HG02798 (cell line): ENCODE measurements at regions not wholly inside any gene's neighbourhood (a gene's known extent, or its start where the extent isn't known, plus 50 kb on each side); places are given as distances from the start of the nearest gene placed in this dataset.
"Not testable (repeated sequence)": the region's sequence is repeated elsewhere in the genome, so short reads cannot be mapped to it uniquely, and the experiment has no call there.

Experiments
- ATAC-seq: cut with Tn5 transposase; IDR thresholded peaks from one replicate; pipeline ENCODE4 v1.9.1; 2021; ENCODE audit warnings: mild to moderate bottlenecking; ENCODE audit not compliant: unreplicated experiment, poor library complexity

GRCh38 chr13:24563087-24563486, 50.5 kb upstream of the PARP4 start:
- ATAC-seq = no peak

- ATAC-seq = not testable (repeated sequence)
Observed at GRCh38 chr13:24563971-24564370, 51.4 kb upstream of the PARP4 start.

GRCh38 chr13:24564881-24565280, 52.3 kb upstream of the PARP4 start:
- ATAC-seq = no peak

GRCh38 chr13:24567593-24567992, 55.0 kb upstream of the PARP4 start:
- not testable (repeated sequence) for ATAC-seq

GRCh38 chr13:24574847-24575246, 62.3 kb upstream of the PARP4 start:
- no peak for ATAC-seq

- not testable (repeated sequence) for ATAC-seq
Observed at GRCh38 chr13:24580315-24580714, 67.7 kb upstream of the PARP4 start.

DNA sequence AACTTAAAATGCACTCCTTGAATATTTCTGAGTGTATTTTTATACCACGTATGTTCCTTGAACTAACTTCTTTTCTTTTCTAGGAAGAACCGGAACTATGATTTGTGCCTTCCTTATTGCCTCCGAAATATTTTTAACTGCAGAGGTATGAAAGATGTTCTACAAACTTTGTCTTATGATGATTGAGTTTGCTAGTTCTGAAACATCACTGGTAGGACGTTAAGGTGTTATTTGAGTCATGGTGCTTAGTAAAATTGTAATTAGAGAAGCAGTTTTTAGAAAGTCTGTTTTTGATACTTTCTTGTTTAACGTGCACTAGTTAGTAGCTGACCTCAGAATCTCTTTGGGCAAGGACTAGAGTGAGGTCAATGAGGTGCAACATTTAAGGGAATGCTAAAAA, 69.0 kb upstream of the PARP4 start:
- ATAC-seq = not testable (repeated sequence)

- not testable (repeated sequence) for ATAC-seq
Observed at GRCh38 chr13:24591697-24592096, 79.1 kb upstream of the PARP4 start.

- ATAC-seq = not testable (repeated sequence)
Observed at GRCh38 chr13:24597906-24598670, 82.1 kb upstream of the ATP12A start.

GRCh38 chr13:24599019-24599791, 81.0 kb upstream of the ATP12A start:
- not testable (repeated sequence) for ATAC-seq

- ATAC-seq = no peak
Observed at GRCh38 chr13:24605923-24606372, 74.3 kb upstream of the ATP12A start.

- no peak for ATAC-seq
Observed at GRCh38 chr13:24606486-24607170, 73.6 kb upstream of the ATP12A start.

GRCh38 chr13:24610956-24611355, 69.3 kb upstream of the ATP12A start:
- ATAC-seq = no peak

GRCh38 chr13:24612726-24613125, 67.5 kb upstream of the ATP12A start:
- no peak for ATAC-seq

DNA sequence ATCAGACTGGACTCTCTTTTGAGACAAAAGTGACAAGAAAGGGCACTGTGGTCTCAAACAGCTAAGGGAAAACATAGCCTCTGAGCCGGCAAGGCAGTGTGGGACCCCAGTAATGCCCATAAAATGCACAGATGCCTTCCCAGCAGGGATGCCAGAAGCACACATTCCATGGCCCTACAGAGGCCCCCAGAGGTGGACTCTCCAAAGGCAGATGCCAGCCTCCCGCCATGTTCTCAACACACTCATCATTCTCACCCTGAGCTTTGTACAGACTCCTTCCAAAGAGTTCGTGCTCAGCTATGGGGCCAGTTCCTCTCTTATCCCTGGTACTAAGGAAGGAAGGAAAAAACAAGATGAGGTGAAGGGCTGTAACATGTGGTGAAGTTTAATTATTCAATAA, 67.1 kb upstream of the ATP12A start:
- ATAC-seq = no peak

DNA sequence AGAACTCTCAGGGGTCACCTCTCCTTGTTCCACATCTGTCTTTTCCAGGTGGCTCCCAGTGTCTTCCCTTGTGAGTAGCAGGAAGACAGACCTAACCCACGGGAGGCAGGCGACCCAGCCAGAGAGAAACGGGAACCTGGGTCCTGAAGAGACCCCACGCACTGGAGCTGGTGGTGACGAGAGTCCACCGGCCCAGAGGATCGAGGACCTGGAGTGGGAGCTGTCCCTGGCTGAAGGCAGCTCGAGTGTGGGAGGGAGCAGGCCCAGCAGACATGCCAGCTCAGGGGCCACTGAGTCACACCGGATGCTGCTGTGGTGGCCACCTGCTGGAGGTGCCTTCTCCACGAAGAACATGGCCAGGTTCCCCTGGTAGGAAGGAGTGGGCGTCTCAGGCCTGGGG, 66.5 kb upstream of the ATP12A start:
- no peak for ATAC-seq

DNA sequence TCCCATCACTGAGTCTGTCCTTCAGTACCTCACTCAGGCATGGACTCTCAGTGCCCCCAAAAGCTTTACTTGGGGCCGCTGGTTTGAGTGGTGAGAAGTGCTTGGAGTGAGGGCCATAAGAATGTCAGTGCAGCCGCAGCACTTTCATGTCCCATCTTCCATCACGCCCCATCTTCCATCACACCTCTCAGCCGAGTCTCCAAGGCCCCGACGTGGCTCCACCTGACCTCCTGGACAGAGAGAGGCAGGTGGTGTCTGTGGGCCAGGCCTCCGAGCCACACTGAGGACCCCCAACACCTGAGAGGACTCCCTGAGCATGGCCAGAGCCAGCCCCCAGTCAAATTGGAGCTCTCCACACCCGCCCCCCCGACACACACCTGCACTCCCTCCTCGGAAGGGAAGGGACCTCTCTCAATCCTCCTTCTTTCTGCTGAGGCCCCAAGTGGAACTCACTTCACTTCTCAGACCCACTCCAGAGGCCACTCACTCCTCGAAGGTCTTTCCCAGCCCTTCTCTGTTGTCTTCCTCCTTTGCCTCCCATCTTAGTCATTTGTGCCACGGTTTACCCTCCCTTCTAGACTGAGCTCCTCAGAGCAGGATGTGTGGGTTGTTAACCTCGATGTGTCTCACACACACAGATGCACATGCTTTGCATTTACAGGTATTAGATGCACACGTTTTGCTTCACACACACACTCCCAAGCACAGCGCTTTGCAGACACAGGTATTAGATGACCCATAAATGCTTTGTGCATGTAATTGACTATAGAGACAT, 65.7 kb upstream of the ATP12A start:
- no peak for ATAC-seq

GRCh38 chr13:24615114-24615513, 65.1 kb upstream of the ATP12A start:
- no peak for ATAC-seq

GRCh38 chr13:24615911-24616472, 64.2 kb upstream of the ATP12A start:
- ATAC-seq = no peak

- no peak for ATAC-seq
Observed at GRCh38 chr13:24616514-24616913, 63.7 kb upstream of the ATP12A start.
